Transverse colon (tissue), 4 donors: ENCODE measurements at regions not wholly inside any gene's neighbourhood (a gene's known extent, or its start where the extent isn't known, plus 50 kb on each side); places are given as distances from the start of the nearest gene placed in this dataset.

Experiments used
- DNase-seq: peaks from one replicate; pipeline ENCODE4 v3.0.0-alpha.2; 2019
- H3K27ac ChIP-seq, 4 donors: fragments of 200-600 bp; sonication (generic); 2 replicates each; pipeline ENCODE4 v1.5.1; 2016 to 2018; ENCODE audit warnings: inconsistent platforms in 4 of 4
- H3K27me3 ChIP-seq: fragments of 200-600 bp; sonication (generic); 2 replicates; pipeline ENCODE4 v1.5.1; 2017; ENCODE audit warnings: inconsistent platforms
- H3K36me3 ChIP-seq, 4 donors: fragments of 200-600 bp; sonication (generic); 2 replicates each; pipeline ENCODE4 v1.5.1; 2017 to 2019; ENCODE audit warnings: inconsistent platforms in 4 of 4
- H3K4me1 ChIP-seq, 4 donors: fragments of 200-600 bp; sonication (generic); 2 replicates each; pipeline ENCODE4 v1.5.1; 2017 to 2020; ENCODE audit warnings: inconsistent platforms in 4 of 4
- H3K4me3 ChIP-seq, 4 donors: fragments of 200-600 bp; sonication (generic); 1 replicate in 1 of 4; 2 replicates in 3 of 4; pipeline versions ENCODE4 v1.5.1 to v1.6.1; 2017 to 2019; ENCODE audit warnings: inconsistent platforms in 4 of 4
- H3K9me3 ChIP-seq, 2 donors: fragments of 200-600 bp; sonication (generic); 2 replicates each; pipeline ENCODE4 v1.5.1; 2017 to 2019; ENCODE audit warnings: inconsistent platforms in 2 of 2
- CTCF ChIP-seq, 5 experiments: fragments of 200-600 bp in 3 of 5; fragments of 450-650 bp in 2 of 5; sonication (generic) in 3 of 5; IDR thresholded peaks; 1 replicate in 2 of 5; 2 replicates in 3 of 5; pipeline ENCODE4 v1.5.1; 2016 to 2017; ENCODE audit warnings: antibody characterized with exemption in 5 of 5, inconsistent platforms in 3 of 5, mild to moderate bottlenecking in 2 of 5, moderate library complexity in 1 of 5
- EP300 ChIP-seq: sonication (generic); formaldehyde crosslinking; IDR thresholded peaks from one replicate; pipeline ENCODE4 v1.6.1; 2017; ENCODE audit warnings: antibody characterized with exemption, low read depth
- POLR2A ChIP-seq: fragments of 450-650 bp; IDR thresholded peaks from one replicate; pipeline ENCODE4 v1.6.1; 2016; ENCODE audit warnings: antibody characterized with exemption, mild to moderate bottlenecking, moderate library complexity
- POLR2AphosphoS5 ChIP-seq, 3 donors: sonication (generic); formaldehyde crosslinking; IDR thresholded peaks; one replicate each; pipeline ENCODE4 v1.6.1; 2016; ENCODE audit warnings: antibody characterized with exemption in 3 of 3
- WGBS, 2 donors: methylation state at CpG; one replicate each; pipeline ENCODE4 v1.1.5; 2018; ENCODE audit warnings: low coverage in 1 of 2; 5-methylcytosine and 5-hydroxymethylcytosine counted together
- in situ Hi-C, 4 donors: fragments of 200-750 bp; cut with MboI; loops; one replicate each; pipeline versions ENCODE4 v1.15.0 to v1.15.1; 2017; ENCODE audit warnings: low sequenced_read_pairs in 3 of 4, low pct_ligation_motif_present in 1 of 4, low pct_unique_long_range_greater_than_20kb in 1 of 4
- intact Hi-C: fragments of 100-400 bp; cut with DNase I; formaldehyde crosslinking; loops from one replicate; pipeline ENCODE4 v1.15.1; 2023; ENCODE audit warnings: low total_unique reads

- WGBS, 2 donors, result 78% methylated on average over 1 of the region's 1 CpG; no CpG with 5 or more reads in 1 of the 2 donors
- intact Hi-C loops (no loop called here), in situ Hi-C loops (no loop called here)
- Histone ChIP-seq H3K27me3 (no peaks in the 10 kb centered on the region), H3K9me3 (no peaks in the 10 kb centered on the region), H3K4me3 (no peak overlapping the region), H3K27ac (no peak overlapping the region), H3K4me1 (no peaks in the 10 kb centered on the region), H3K36me3 (no peaks in the 10 kb centered on the region)
- TF ChIP-seq POLR2A, result no peak
- no peak for TF ChIP-seq EP300
- TF ChIP-seq CTCF (IDR thresholded peaks at IDR 0.05), result no peak
- no peak for TF ChIP-seq POLR2AphosphoS5 (IDR thresholded peaks at IDR 0.05)
- no peak for DNase-seq
These were observed 393.2 kb upstream of the TENM4 start for GRCh38 chr11:79834015-79834414.

DNA sequence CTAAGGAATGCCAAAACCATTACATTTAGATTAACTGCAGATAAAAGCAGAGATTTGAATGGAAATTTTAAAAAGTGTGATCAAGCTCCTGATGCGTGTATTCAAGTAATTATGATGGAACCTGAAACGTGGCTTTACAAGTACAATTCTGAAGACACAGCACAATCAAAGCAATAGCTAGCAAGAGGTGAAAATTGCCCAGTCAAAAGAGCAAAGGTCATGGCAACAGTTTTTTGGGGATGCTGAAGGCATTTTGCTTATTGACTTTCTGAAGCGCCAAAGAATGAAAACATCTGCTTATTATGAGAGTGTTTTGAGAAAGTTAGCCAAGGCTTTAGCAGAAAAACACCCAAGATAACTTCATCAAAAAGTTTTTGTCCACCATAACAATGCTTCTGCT, 389.6 kb upstream of the TENM4 start:
- in situ Hi-C loops, result no loop called here
- no peak for DNase-seq
- no peak overlapping the region for H3K4me3 ChIP-seq
- intact Hi-C loops, result no loop called here
- H3K9me3 ChIP-seq, result no peaks in the 10 kb centered on the region
- no peak overlapping the region for H3K27ac ChIP-seq
- H3K36me3 ChIP-seq, result no peaks in the 10 kb centered on the region
- H3K27me3 ChIP-seq, result no peaks in the 10 kb centered on the region
- no peaks in the 10 kb centered on the region for H3K4me1 ChIP-seq
- WGBS, 2 donors, result 69 to 85% methylated on average over 2 to 3 of the region's 3 CpGs
- TF ChIP-seq CTCF (IDR thresholded peaks at IDR 0.05) (no peak), POLR2AphosphoS5 (IDR thresholded peaks at IDR 0.05) (no peak), EP300 (no peak), POLR2A (no peak)

DNA sequence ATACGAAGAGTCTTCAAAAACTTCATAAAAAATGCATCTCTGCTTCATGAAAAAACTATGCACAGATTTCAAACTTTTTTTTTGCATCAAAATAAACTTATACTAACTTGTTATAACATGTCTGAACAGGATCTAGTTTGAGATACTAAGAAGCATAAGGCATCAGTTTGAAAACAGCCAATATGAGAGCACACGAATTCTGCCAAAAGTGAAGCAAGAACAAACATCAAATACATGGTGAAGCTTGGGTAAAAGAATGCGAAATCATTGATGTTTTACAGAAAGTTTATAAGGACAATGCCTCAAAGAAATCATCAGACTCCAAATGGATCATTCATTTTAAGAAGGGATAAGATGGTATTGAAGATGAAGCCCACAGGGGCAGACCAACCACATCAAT, 389.1 kb upstream of the TENM4 start:
- in situ Hi-C loops, result no loop called here
- 79 to 94% methylated on average over 3 of the region's 3 CpGs for WGBS, 2 donors

DNA sequence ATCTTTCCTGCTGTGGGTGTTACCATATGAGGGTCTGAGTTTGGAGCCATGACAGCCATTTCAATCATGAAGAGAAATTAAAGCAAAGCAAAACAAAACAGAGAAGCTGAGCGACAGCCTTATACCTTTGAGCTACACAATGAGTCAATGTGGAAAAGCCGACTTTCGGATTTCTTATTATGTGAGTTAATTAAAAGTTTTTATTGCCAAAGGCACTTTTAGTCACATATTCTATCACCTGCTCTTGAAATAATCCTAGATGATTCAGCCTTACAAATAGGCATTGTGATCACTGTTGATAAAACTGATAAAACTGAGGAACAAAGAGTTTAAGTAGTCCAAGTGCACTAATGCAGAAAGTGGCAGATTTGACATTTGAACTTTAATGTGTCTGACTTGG, 381.9 kb upstream of the TENM4 start:
- H3K9me3 ChIP-seq, result no peaks in the 10 kb centered on the region
- in situ Hi-C loops, result no loop called here
- H3K4me3 ChIP-seq, result no peak overlapping the region
- WGBS, 2 donors, result 89% methylated on average over 3 of the region's 3 CpGs
- no peaks in the 10 kb centered on the region for H3K27me3 ChIP-seq
- intact Hi-C loops, result no loop called here
- H3K27ac ChIP-seq, result no peak overlapping the region
- no peaks in the 10 kb centered on the region for H3K36me3 ChIP-seq
- TF ChIP-seq CTCF (IDR thresholded peaks at IDR 0.05), result no peak
- no peaks in the 10 kb centered on the region for H3K4me1 ChIP-seq
- DNase-seq, result no peak

More for the DNA sequence above, 389.1 kb upstream of the TENM4 start:
- H3K4me3 ChIP-seq, result no peak overlapping the region
- H3K27ac ChIP-seq, result no peak overlapping the region
- TF ChIP-seq POLR2A (no peak), POLR2AphosphoS5 (IDR thresholded peaks at IDR 0.05) (no peak)
- H3K4me1 ChIP-seq, result no peaks in the 10 kb centered on the region
- intact Hi-C loops, result no loop called here
- H3K27me3 ChIP-seq, result no peaks in the 10 kb centered on the region
- no peaks in the 10 kb centered on the region for H3K9me3 ChIP-seq
- H3K36me3 ChIP-seq, result no peaks in the 10 kb centered on the region
- no peak for DNase-seq

GRCh38 chr11:79813551-79813950, 372.7 kb upstream of the TENM4 start:
- Histone ChIP-seq H3K27me3 (no peaks in the 10 kb centered on the region), H3K27ac (no peak overlapping the region), H3K36me3 (no peaks in the 10 kb centered on the region), H3K4me3 (no peak overlapping the region), H3K9me3 (no peaks in the 10 kb centered on the region), H3K4me1 (no peaks in the 10 kb centered on the region)
- TF ChIP-seq CTCF (IDR thresholded peaks at IDR 0.05), result no peak
- TF ChIP-seq POLR2A, result no peak
- no peak for TF ChIP-seq EP300
- in situ Hi-C loops, result loop anchor here in 1 of 4 donors (10.0 kb wide), 1 partner anchor 61 kb away; no protein-coding TSS in a partner anchor
- 44 to 59% methylated on average over 3 of the region's 3 CpGs for WGBS, 2 donors
- DNase-seq, result no peak
- intact Hi-C loops, result no loop called here
